ENCODE measurements at regions not wholly inside any gene's neighbourhood (a gene's known extent, or its start where the extent isn't known, plus 50 kb on each side); places are given as distances from the start of the nearest gene placed in this dataset.
A peak's percentile ranks its signal among the peaks of the same experiment; 100 is the strongest.

GRCh38 chr2:16440898-16441297, 224.7 kb downstream of the CYRIA start:
- ChIA-PET POLR2A (ENCODE audit: partially characterized antibody) (no interaction called here), CTCF (ENCODE audit: partially characterized antibody) (no interaction called here)
- no peaks in the 10 kb centered on the region for H3K36me3 ChIP-seq (ENCODE audit: control insufficient read depth in 2 of 4, insufficient read depth in 4 of 4, low read length in 3 of 4)
- H3K9me3 ChIP-seq (ENCODE audit: insufficient read depth in 2 of 2, low read depth in 1 of 2, low read length in 1 of 2): no peaks in the 10 kb centered on the region
- no peaks in the 10 kb centered on the region for H3K79me1 ChIP-seq (ENCODE audit: low read depth, low read length)
- no peaks in the 10 kb centered on the region for H4K20me1 ChIP-seq (replicated peaks in 1 of 2; ENCODE audit: control insufficient read depth in 1 of 2, insufficient read depth in 2 of 2, low read length in 2 of 2)
- 0 out of 2 replicates have a peak overlapping the region, but pooled peaks have one; percentile 13 for H2AFZ ChIP-seq (ENCODE audit: low read length)
- FAIRE-seq (no peak), DNase-seq (ENCODE audit: low read depth in 1 of 2, low spot score in 2 of 2) (no peak)
- H2BK20ac ChIP-seq (ENCODE audit: low read length): no peak overlapping the region
- 79% methylated on average over 4 of the region's 4 CpGs; no CpG with 5 or more reads in 1 of the 2 experiments for WGBS, 2 experiments (ENCODE audit: extremely low coverage in 1 of 2, insufficient coverage in 1 of 2, insufficient read length in 1 of 2, insufficient replicate concordance in 2 of 2, low coverage in 1 of 2, low lambda C conversion rate in 2 of 2, missing lambda C conversion rate in 1 of 2)
- H3K56ac ChIP-seq (replicated peaks; ENCODE audit: insufficient read length, low read depth, low read length): no peak overlapping the region
- no peak overlapping the region for H3K27ac ChIP-seq (ENCODE audit: low read depth, low read length)
- H3K79me2 ChIP-seq (ENCODE audit: control insufficient read depth in 1 of 2, insufficient read depth in 2 of 2, low read length in 2 of 2): no peaks in the 10 kb centered on the region; a peak in 1 of 4 replicates
- H2BK120ac ChIP-seq (replicated peaks; ENCODE audit: low read depth, low read length): no peak overlapping the region
- no peak for TF ChIP-seq SP1 (IDR thresholded peaks at IDR 0.05; ENCODE audit: low read depth, low read length)
- no peak for TF ChIP-seq RFX5 (IDR thresholded peaks at IDR 0.05; ENCODE audit: borderline replicate concordance, low read depth, low read length)
- no peak for TF ChIP-seq CHD2 (IDR thresholded peaks at IDR 0.05; ENCODE audit: low read length)
- TF ChIP-seq HDAC2 (IDR thresholded peaks at IDR 0.05; ENCODE audit: borderline replicate concordance in 1 of 2, low read depth in 2 of 2, low read length in 2 of 2): no peak
- TF ChIP-seq FOSL1 (IDR thresholded peaks at IDR 0.05; ENCODE audit: insufficient read depth, low read depth, low read length): no peak
- TF ChIP-seq EP300 (IDR thresholded peaks at IDR 0.05; ENCODE audit: borderline replicate concordance in 1 of 2, low read depth in 2 of 2, low read length in 2 of 2): no peak
- no peaks in the 10 kb centered on the region for H3K27me3 ChIP-seq (replicated peaks in 1 of 4; ENCODE audit: control insufficient read depth in 3 of 4, extremely low read depth in 1 of 4, insufficient read depth in 3 of 4, low read length in 3 of 4)
- H3K4me2 ChIP-seq (ENCODE audit: insufficient read depth in 1 of 2, low read depth in 2 of 2, low read length in 2 of 2): no peak overlapping the region
- H2BK5ac ChIP-seq (ENCODE audit: low read depth, low read length): no peak overlapping the region
- H2BK15ac ChIP-seq (ENCODE audit: low read length): no peak overlapping the region
- H3K14ac ChIP-seq (ENCODE audit: insufficient read length): no peak overlapping the region
- no peak overlapping the region for H3K9ac ChIP-seq (replicated peaks in 1 of 4; ENCODE audit: extremely low read depth in 1 of 4, low read depth in 3 of 4, low read length in 3 of 4)
- no peak overlapping the region for H4K8ac ChIP-seq (ENCODE audit: extremely low read depth, insufficient read depth, low read length)
- H3K4me3 ChIP-seq (ENCODE audit: extremely low read depth in 1 of 4, insufficient read depth in 2 of 4, low read depth in 3 of 4, low read length in 4 of 4): no peak overlapping the region
- H2AK5ac ChIP-seq (ENCODE audit: low read depth, low read length): no peak overlapping the region
- no peak overlapping the region for H3K4ac ChIP-seq (replicated peaks; ENCODE audit: insufficient read length, low read depth, low read length)
- H3K23ac ChIP-seq (ENCODE audit: insufficient read length): no peak overlapping the region
- H3K4me1 ChIP-seq (replicated peaks in 1 of 4; ENCODE audit: control insufficient read depth in 3 of 4, insufficient read depth in 4 of 4, low read length in 3 of 4): no peaks in the 10 kb centered on the region
- H3K18ac ChIP-seq (ENCODE audit: extremely low read depth, low read length): no peak overlapping the region
- H2BK12ac ChIP-seq (ENCODE audit: low read depth, low read length): no peak overlapping the region
- no peak overlapping the region for H4K5ac ChIP-seq (ENCODE audit: insufficient read length, low read depth, low read length)
- H3K23me2 ChIP-seq (ENCODE audit: low read depth, low read length): no peaks in the 10 kb centered on the region
- no peak overlapping the region for H4K91ac ChIP-seq (replicated peaks; ENCODE audit: insufficient read length, low read length)

Data from H1 (cell line).